T-cell (primary cell): ENCODE measurements at regions not wholly inside any gene's neighbourhood (a gene's known extent, or its start where the extent isn't known, plus 50 kb on each side); places are given as distances from the start of the nearest gene placed in this dataset.

Source experiments
- ATAC-seq, 4 experiments: fragments of 200-7000 bp in 3 of 4; fragments of 150-1000 bp in 1 of 4; cut with Tn5 transposase; replicated peaks in 1 of 4; 1 replicate in 3 of 4; 2 replicates in 1 of 4; pipeline ENCODE4 v1.10.0; 2021; ENCODE audit warnings: moderate library complexity in 3 of 4, mild to moderate bottlenecking in 2 of 4, moderate number of reproducible peaks in 1 of 4
- CTCF ChIA-PET, 2 donors: fragments of 300-600 bp; sonication (Branson Sonifier 250); formaldehyde crosslinking; loops; one replicate each; lab custom pipeline; 2022; ENCODE audit warnings: antibody characterized with exemption in 2 of 2; lab: Charles Lee
- POLR2A ChIA-PET, 2 donors: fragments of 300-600 bp; sonication (Branson Sonifier 250); formaldehyde crosslinking; loops; one replicate each; lab custom pipeline; 2022; ENCODE audit warnings: antibody characterized with exemption in 2 of 2; lab: Charles Lee
- DNase-seq, 35 experiments: peaks; one replicate each; pipeline versions ENCODE4 v3.0.0 to v3.0.0-alpha.2; 2013 to 2023
- H3K27ac ChIP-seq: one replicate; pipeline ENCODE4 v1.5.1; 2013; ENCODE audit warnings: low read length
- H3K27me3 ChIP-seq, 2 experiments: replicated peaks in 1 of 2; 1 replicate in 1 of 2; 2 replicates in 1 of 2; pipeline versions ENCODE4 v1.6.1 to v1.7.0; 2013; ENCODE audit warnings: low read length in 1 of 2, mixed read lengths in 1 of 2; ENCODE audit not compliant: control insufficient read depth in 2 of 2, insufficient read depth in 2 of 2; ENCODE audit errors: extremely low read depth in 1 of 2
- H3K36me3 ChIP-seq, 2 donors: 1 replicate in 1 of 2; 2 replicates in 1 of 2; pipeline versions ENCODE4 v1.6.1 to v1.7.0; 2013; ENCODE audit warnings: low read length in 1 of 2; ENCODE audit not compliant: control insufficient read depth in 2 of 2, insufficient read depth in 1 of 2; ENCODE audit errors: extremely low read depth in 1 of 2
- H3K4me1 ChIP-seq, 2 experiments: 1 replicate in 1 of 2; 2 replicates in 1 of 2; pipeline versions ENCODE4 v1.6.1 to v1.7.0; 2013; ENCODE audit warnings: low read length in 2 of 2, mixed read lengths in 1 of 2; ENCODE audit not compliant: insufficient read depth in 2 of 2, control insufficient read depth in 1 of 2; ENCODE audit errors: extremely low read depth in 1 of 2
- H3K4me3 ChIP-seq, 2 donors: 1 replicate in 1 of 2; 2 replicates in 1 of 2; pipeline versions ENCODE4 v1.5.1 to v1.7.0; 2013; ENCODE audit warnings: mild to moderate bottlenecking in 2 of 2, low read length in 1 of 2, moderate library complexity in 1 of 2; ENCODE audit not compliant: control insufficient read depth in 1 of 2; ENCODE audit errors: extremely low read depth in 1 of 2
- H3K9me3 ChIP-seq: 2 replicates; pipeline ENCODE4 v1.7.0; 2013
- H3K27ac Mint-ChIP-seq, 2 donors: one replicate each; pipeline ENCODE4 v1.8.0; 2020 to 2021; ENCODE audit warnings: mild to moderate bottlenecking in 2 of 2, mixed read lengths in 2 of 2
- H3K27me3 Mint-ChIP-seq, 2 donors: one replicate each; pipeline ENCODE4 v1.8.0; 2021 to 2022; ENCODE audit warnings: mixed read lengths in 2 of 2
- H3K36me3 Mint-ChIP-seq: one replicate; pipeline ENCODE4 v1.8.0; 2021; ENCODE audit warnings: mixed read lengths
- H3K4me1 Mint-ChIP-seq, 3 donors: one replicate each; pipeline ENCODE4 v1.8.0; 2020 to 2022; ENCODE audit warnings: mixed read lengths in 3 of 3, mild to moderate bottlenecking in 1 of 3
- H3K4me3 Mint-ChIP-seq, 3 donors: one replicate each; pipeline ENCODE4 v1.8.0; 2020 to 2022; ENCODE audit warnings: mild to moderate bottlenecking in 3 of 3, mixed read lengths in 3 of 3, moderate library complexity in 3 of 3
- H3K9me3 Mint-ChIP-seq, 3 donors: one replicate each; pipeline ENCODE4 v1.8.0; 2020 to 2022; ENCODE audit warnings: mixed read lengths in 3 of 3
- WGBS: methylation state at CpG from one replicate; pipeline ENCODE4 v1.1.5; 2013; ENCODE audit warnings: missing lambda C conversion rate; ENCODE audit not compliant: insufficient coverage; 5-methylcytosine and 5-hydroxymethylcytosine counted together

DNA sequence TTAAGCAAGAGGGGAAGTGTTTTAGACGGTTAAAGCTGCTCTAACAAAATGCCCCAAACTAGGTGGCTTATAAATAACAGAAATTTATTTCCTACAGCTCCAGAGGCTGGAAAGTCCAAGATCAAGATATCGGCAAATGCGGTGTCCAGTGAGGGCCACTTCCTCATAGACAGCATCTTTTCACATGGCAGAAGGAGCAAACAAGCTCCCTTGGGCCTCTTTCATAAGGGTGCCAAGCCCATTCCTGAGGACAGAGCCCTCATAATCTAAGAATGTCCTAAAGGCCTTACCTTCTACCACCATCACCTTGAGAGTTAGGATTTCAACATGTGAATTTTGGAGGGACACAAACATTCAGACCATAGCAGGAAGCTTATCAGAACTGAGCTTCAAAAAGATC lies 57.3 kb upstream of the PPP1CB start:
- Mint-ChIP-seq H3K9me3 (no peaks in the 10 kb centered on the region), H3K36me3 (no peaks in the 10 kb centered on the region), H3K4me1 (no peaks in the 10 kb centered on the region), H3K27me3 (no peaks in the 10 kb centered on the region), H3K4me3 (no peak overlapping the region), H3K27ac (no peak overlapping the region)
- H3K4me3 ChIP-seq = no peak overlapping the region
- 100% methylated on average over 2 of the region's 3 CpGs for WGBS
- no peaks in the 10 kb centered on the region for H3K4me1 ChIP-seq
- DNase-seq = no peak
- POLR2A ChIA-PET = no interaction called here
- H3K27me3 ChIP-seq = no peaks in the 10 kb centered on the region
- CTCF ChIA-PET = no interaction called here
- no peaks in the 10 kb centered on the region for H3K36me3 ChIP-seq
- no peak for ATAC-seq
- H3K27ac ChIP-seq = no peak overlapping the region
- H3K9me3 ChIP-seq = no peaks in the 10 kb centered on the region

DNA sequence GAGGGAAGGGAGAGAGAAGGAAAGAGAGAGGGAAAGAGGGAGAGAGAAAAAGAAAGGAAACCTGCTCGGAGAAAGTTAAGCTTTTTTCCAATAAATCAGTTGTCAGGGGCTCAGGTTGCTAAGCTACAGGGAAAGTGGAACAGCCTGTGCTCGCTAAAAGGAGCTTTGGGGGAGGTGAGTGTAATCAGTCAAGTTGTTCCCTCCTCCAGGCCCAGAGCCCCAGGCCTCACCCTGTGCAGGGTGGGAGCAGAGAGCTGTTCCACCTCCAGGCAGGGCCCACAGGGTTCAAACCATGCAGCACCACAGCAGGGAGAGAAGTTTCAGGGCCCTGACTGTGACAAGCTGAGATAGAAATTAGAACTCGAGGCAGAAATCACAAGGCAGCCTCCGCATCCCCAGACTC lies 56.4 kb upstream of the PPP1CB start:
- no peaks in the 10 kb centered on the region for H3K36me3 Mint-ChIP-seq
- Histone ChIP-seq H3K4me3 (no peak overlapping the region), H3K36me3 (no peaks in the 10 kb centered on the region), H3K4me1 (no peaks in the 10 kb centered on the region), H3K27ac (no peak overlapping the region), H3K9me3 (no peaks in the 10 kb centered on the region), H3K27me3 (no peaks in the 10 kb centered on the region)
- no peaks in the 10 kb centered on the region for H3K9me3 Mint-ChIP-seq
- ATAC-seq (no peak), DNase-seq (no peak)
- 60% methylated on average over 2 of the region's 4 CpGs for WGBS
- POLR2A ChIA-PET = interaction anchor here in 1 of 2 donors (0.5 kb wide), 1 partner anchor 155 kb away, joined by 7 read pairs; no protein-coding TSS in a partner anchor
- H3K4me3 Mint-ChIP-seq = no peak overlapping the region
- no peak overlapping the region for H3K27ac Mint-ChIP-seq
- H3K27me3 Mint-ChIP-seq = no peaks in the 10 kb centered on the region
- no peaks in the 10 kb centered on the region for H3K4me1 Mint-ChIP-seq
- CTCF ChIA-PET = no interaction called here

GRCh38 chr2:28696261-28696660 lies 55.4 kb upstream of the PPP1CB start:
- DNase-seq (no peak), ATAC-seq (no peak)
- Mint-ChIP-seq H3K27me3 (no peaks in the 10 kb centered on the region), H3K9me3 (no peaks in the 10 kb centered on the region), H3K4me1 (no peaks in the 10 kb centered on the region), H3K27ac (no peak overlapping the region), H3K36me3 (no peaks in the 10 kb centered on the region), H3K4me3 (no peak overlapping the region)
- CTCF ChIA-PET = interaction anchor here in 1 of 2 donors (0.7 kb wide), 1 partner anchor 16 kb away, joined by 3 read pairs; no protein-coding TSS in a partner anchor
- POLR2A ChIA-PET = no interaction called here
- H3K4me3 ChIP-seq = no peak overlapping the region
- H3K9me3 ChIP-seq = no peaks in the 10 kb centered on the region
- H3K36me3 ChIP-seq = no peaks in the 10 kb centered on the region
- 83% methylated on average over 1 of the region's 2 CpGs for WGBS
- no peak overlapping the region for H3K27ac ChIP-seq
- no peaks in the 10 kb centered on the region for H3K27me3 ChIP-seq
- H3K4me1 ChIP-seq = no peaks in the 10 kb centered on the region

DNA sequence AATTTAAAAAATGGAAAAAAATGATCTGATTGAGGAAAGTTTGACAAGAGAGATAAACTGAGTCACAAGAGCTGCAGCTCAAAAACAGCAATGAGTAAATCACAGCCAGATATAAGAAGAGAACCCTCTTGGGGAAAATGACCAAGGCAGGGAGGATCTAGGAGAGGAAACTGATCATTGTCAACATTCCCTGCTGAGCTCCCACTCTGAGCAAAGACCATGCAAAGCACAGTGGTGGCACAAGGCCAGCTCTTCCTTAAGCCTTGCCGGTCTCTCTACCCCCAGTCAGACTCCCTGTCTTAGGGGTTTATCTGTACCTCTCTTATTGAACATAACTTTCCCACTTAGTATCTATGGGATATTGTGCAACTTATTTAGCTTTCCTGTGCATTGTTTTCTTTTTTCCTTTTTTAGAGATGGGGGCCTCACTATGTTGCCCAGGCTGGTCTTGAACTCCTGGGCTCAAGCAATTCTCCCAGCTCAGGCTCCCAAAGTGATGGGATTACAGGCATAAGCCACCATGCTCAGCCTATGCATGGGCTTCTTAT lies 54.0 kb upstream of the PPP1CB start:
- no peak overlapping the region for H3K4me3 ChIP-seq
- H3K27me3 ChIP-seq = no peaks in the 10 kb centered on the region
- H3K27ac ChIP-seq = no peak overlapping the region
- Mint-ChIP-seq H3K36me3 (no peaks in the 10 kb centered on the region), H3K4me1 (peaks cover 0 to 4% (median 0%) of the 10 kb centered on the region in 3 donors), H3K27ac (no peak overlapping the region), H3K27me3 (no peaks in the 10 kb centered on the region), H3K4me3 (no peak overlapping the region), H3K9me3 (peaks cover 0 to 4% (median 0%) of the 10 kb centered on the region in 3 donors)
- DNase-seq (no peak), ATAC-seq (no peak)
- no peaks in the 10 kb centered on the region for H3K36me3 ChIP-seq
- WGBS = no CpG with 5 or more reads among the region's 1 CpG
- ChIA-PET CTCF (no interaction called here), POLR2A (no interaction called here)
- no peaks in the 10 kb centered on the region for H3K4me1 ChIP-seq
- no peaks in the 10 kb centered on the region for H3K9me3 ChIP-seq

- WGBS = 100% methylated on average over 2 of the region's 3 CpGs
- ChIA-PET CTCF (no interaction called here), POLR2A (interaction anchor here in 1 of 2 donors (0.7 kb wide), 1 partner anchor 349 kb away, joined by 3 read pairs; no protein-coding TSS in a partner anchor)
- Mint-ChIP-seq H3K4me3 (no peak overlapping the region), H3K36me3 (no peaks in the 10 kb centered on the region), H3K4me1 (peaks cover 0 to 4% (median 0%) of the 10 kb centered on the region in 3 donors), H3K9me3 (peaks cover 0 to 4% (median 0%) of the 10 kb centered on the region in 3 donors), H3K27me3 (no peaks in the 10 kb centered on the region), H3K27ac (no peak overlapping the region)
- H3K4me3 ChIP-seq = no peak overlapping the region
- no peaks in the 10 kb centered on the region for H3K4me1 ChIP-seq
- H3K27ac ChIP-seq = no peak overlapping the region
- H3K9me3 ChIP-seq = no peaks in the 10 kb centered on the region
- H3K36me3 ChIP-seq = no peaks in the 10 kb centered on the region
- no peak for ATAC-seq
- H3K27me3 ChIP-seq = no peaks in the 10 kb centered on the region
- no peak for DNase-seq
Measured at GRCh38 chr2:28698545-28698944, 53.1 kb upstream of the PPP1CB start.
